Astrocyte (in vitro differentiated cells and primary cell): ENCODE measurements at regions not wholly inside any gene's neighbourhood (a gene's known extent, or its start where the extent isn't known, plus 50 kb on each side); places are given as distances from the start of the nearest gene placed in this dataset.
"Not testable (repeated sequence)": the region's sequence is repeated elsewhere in the genome, so short reads cannot be mapped to it uniquely, and the experiment has no call there.

Experiments used
- DNase-seq: peaks from one replicate; pipeline ENCODE4 v3.0.0-alpha.2; 2010; ENCODE audit warnings: low read depth
- FAIRE-seq: peaks from 2 replicates; lab custom pipeline; 2011; peaks lifted over from hg19 to GRCh38; lab: Jason Lieb, UNC
- H2AFZ ChIP-seq: 2 replicates; pipeline ENCODE4 v1.6.0; 2012; ENCODE audit warnings: low read depth, low read length, inconsistent platforms
- H3K27ac ChIP-seq: 2 replicates; pipeline ENCODE4 v1.5.1; 2011; ENCODE audit warnings: low read depth, low read length, inconsistent platforms
- H3K27me3 ChIP-seq: 2 replicates; pipeline ENCODE4 v1.6.0; 2011; ENCODE audit warnings: low read length, inconsistent platforms; ENCODE audit not compliant: insufficient read depth
- H3K36me3 ChIP-seq: 2 replicates; pipeline ENCODE4 v1.5.1; 2011; ENCODE audit warnings: low read length, inconsistent platforms; ENCODE audit not compliant: insufficient read depth
- H3K4me1 ChIP-seq: 2 replicates; pipeline ENCODE4 v1.5.1; 2011; ENCODE audit warnings: low read length, inconsistent platforms; ENCODE audit not compliant: insufficient read depth
- H3K4me2 ChIP-seq: 2 replicates; pipeline ENCODE4 v1.6.0; 2012; ENCODE audit warnings: low read length, inconsistent platforms
- H3K4me3 ChIP-seq: 2 replicates; pipeline ENCODE4 v1.5.1; 2011; ENCODE audit warnings: low read depth, mild to moderate bottlenecking, low read length, inconsistent platforms; ENCODE audit not compliant: insufficient read depth
- H3K79me2 ChIP-seq: 2 replicates; pipeline ENCODE4 v1.6.0; 2012; ENCODE audit warnings: mild to moderate bottlenecking, low read length, inconsistent platforms; ENCODE audit not compliant: insufficient read depth
- H3K9ac ChIP-seq: 2 replicates; pipeline ENCODE4 v1.6.0; 2012; ENCODE audit warnings: mild to moderate bottlenecking, low read length, inconsistent platforms
- H3K9me3 ChIP-seq: 2 replicates; pipeline ENCODE4 v1.5.1; 2012; ENCODE audit warnings: low read depth, mild to moderate bottlenecking, low read length, inconsistent platforms; ENCODE audit not compliant: insufficient read depth
- H4K20me1 ChIP-seq: 2 replicates; pipeline ENCODE4 v1.6.0; 2012; ENCODE audit warnings: low read length, inconsistent platforms; ENCODE audit not compliant: insufficient read depth
- H3K27ac Mint-ChIP-seq: one replicate; pipeline ENCODE4 v1.8.0; 2021; ENCODE audit warnings: mild to moderate bottlenecking, mixed read lengths; ENCODE audit not compliant: unreplicated experiment
- H3K27me3 Mint-ChIP-seq: one replicate; pipeline ENCODE4 v1.8.0; 2021; ENCODE audit warnings: low read depth, mixed read lengths; ENCODE audit not compliant: unreplicated experiment
- H3K36me3 Mint-ChIP-seq: one replicate; pipeline ENCODE4 v1.8.0; 2021; ENCODE audit warnings: low read depth, mixed read lengths; ENCODE audit not compliant: unreplicated experiment
- H3K4me1 Mint-ChIP-seq: one replicate; pipeline ENCODE4 v1.8.0; 2021; ENCODE audit warnings: low read depth, mixed read lengths; ENCODE audit not compliant: unreplicated experiment
- H3K4me3 Mint-ChIP-seq: one replicate; pipeline ENCODE4 v1.8.0; 2021; ENCODE audit warnings: mild to moderate bottlenecking, moderate library complexity, mixed read lengths; ENCODE audit not compliant: unreplicated experiment
- H3K9me3 Mint-ChIP-seq: one replicate; pipeline ENCODE4 v1.8.0; 2021; ENCODE audit warnings: mild to moderate bottlenecking, mixed read lengths; ENCODE audit not compliant: unreplicated experiment
- EZH2 ChIP-seq: IDR thresholded peaks from 2 replicates; pipeline ENCODE4 v1.6.1; 2012; ENCODE audit warnings: mild to moderate bottlenecking, low read length, inconsistent platforms; ENCODE audit not compliant: insufficient read depth
- TF ChIP-seq, protein P1 (sequence below): IDR thresholded peaks from 2 replicates; pipeline ENCODE4 v1.5.1; 2011; ENCODE audit warnings: low read depth, mild to moderate bottlenecking, inconsistent platforms, low read length, moderate library complexity; ENCODE audit not compliant: insufficient read depth

DNA sequence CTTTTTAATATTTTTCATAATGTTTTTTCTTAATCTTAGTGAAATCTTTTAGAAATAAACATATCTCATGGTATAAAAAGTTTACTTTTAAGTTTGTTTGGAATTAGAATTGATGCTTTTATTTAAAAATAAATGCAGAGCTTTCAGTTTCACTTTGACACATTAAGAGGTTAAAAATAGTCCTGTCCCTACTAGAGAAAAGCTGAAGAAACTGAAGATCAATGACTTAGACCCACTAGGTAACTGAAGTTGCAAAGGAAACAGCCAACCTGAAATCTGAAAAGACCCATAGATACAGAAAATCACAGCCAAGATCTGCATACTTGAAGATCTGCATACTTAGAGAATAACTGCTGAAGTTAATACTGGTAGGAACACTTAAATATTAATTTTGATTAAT, 237.6 kb downstream of the RAP2B start:
- Histone ChIP-seq H4K20me1 (no peaks in the 10 kb centered on the region), H3K27me3 (no peaks in the 10 kb centered on the region), H3K4me3 (no peak overlapping the region), H3K9me3 (no peaks in the 10 kb centered on the region), H3K36me3 (no peaks in the 10 kb centered on the region), H3K27ac (no peak overlapping the region), H3K4me2 (no peak overlapping the region), H3K9ac (no peak overlapping the region), H2AFZ (no peak overlapping the region), H3K79me2 (no peaks in the 10 kb centered on the region), H3K4me1 (no peaks in the 10 kb centered on the region)
- no peak overlapping the region for H3K27ac Mint-ChIP-seq
- H3K27me3 Mint-ChIP-seq: no peaks in the 10 kb centered on the region
- FAIRE-seq (no peak), DNase-seq (no peak)
- H3K4me1 Mint-ChIP-seq: peaks cover 29% of the 10 kb centered on the region
- no peaks in the 10 kb centered on the region for H3K36me3 Mint-ChIP-seq
- H3K9me3 Mint-ChIP-seq: peaks cover 2% of the 10 kb centered on the region
- no peak overlapping the region for H3K4me3 Mint-ChIP-seq
- TF ChIP-seq EZH2: no peak
- TF ChIP-seq, protein P1, sequence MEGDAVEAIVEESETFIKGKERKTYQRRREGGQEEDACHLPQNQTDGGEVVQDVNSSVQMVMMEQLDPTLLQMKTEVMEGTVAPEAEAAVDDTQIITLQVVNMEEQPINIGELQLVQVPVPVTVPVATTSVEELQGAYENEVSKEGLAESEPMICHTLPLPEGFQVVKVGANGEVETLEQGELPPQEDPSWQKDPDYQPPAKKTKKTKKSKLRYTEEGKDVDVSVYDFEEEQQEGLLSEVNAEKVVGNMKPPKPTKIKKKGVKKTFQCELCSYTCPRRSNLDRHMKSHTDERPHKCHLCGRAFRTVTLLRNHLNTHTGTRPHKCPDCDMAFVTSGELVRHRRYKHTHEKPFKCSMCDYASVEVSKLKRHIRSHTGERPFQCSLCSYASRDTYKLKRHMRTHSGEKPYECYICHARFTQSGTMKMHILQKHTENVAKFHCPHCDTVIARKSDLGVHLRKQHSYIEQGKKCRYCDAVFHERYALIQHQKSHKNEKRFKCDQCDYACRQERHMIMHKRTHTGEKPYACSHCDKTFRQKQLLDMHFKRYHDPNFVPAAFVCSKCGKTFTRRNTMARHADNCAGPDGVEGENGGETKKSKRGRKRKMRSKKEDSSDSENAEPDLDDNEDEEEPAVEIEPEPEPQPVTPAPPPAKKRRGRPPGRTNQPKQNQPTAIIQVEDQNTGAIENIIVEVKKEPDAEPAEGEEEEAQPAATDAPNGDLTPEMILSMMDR: no peak

DNA sequence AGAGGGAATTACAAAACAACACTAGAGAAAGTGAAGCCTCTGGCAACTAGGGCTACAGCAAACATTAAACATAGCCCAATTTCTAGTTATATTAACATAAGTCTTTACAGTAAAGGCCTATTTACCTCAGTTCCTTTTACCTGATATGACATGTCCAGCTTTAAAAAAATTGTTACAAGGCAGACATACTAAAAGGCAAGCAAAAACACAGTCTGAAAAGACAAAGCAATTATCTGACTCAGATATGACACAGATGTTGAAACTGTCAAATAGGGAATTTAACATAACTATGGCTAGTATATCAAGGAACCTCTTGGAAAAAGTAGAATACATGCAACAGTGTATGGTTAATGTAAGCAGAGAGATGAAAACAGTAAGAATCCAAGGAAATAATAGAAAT, 238.6 kb downstream of the RAP2B start:
- peaks cover under 1% of the 10 kb centered on the region for H3K9me3 Mint-ChIP-seq
- H3K4me3 Mint-ChIP-seq: no peak overlapping the region
- H3K27me3 Mint-ChIP-seq: no peaks in the 10 kb centered on the region
- Histone ChIP-seq H4K20me1 (no peaks in the 10 kb centered on the region), H3K36me3 (no peaks in the 10 kb centered on the region), H3K4me2 (no peak overlapping the region), H2AFZ (no peak overlapping the region), H3K4me3 (no peak overlapping the region), H3K9ac (no peak overlapping the region), H3K79me2 (no peaks in the 10 kb centered on the region), H3K27ac (no peak overlapping the region), H3K27me3 (no peaks in the 10 kb centered on the region), H3K9me3 (no peaks in the 10 kb centered on the region), H3K4me1 (no peaks in the 10 kb centered on the region)
- no peak overlapping the region for H3K27ac Mint-ChIP-seq
- no peak for TF ChIP-seq EZH2
- TF ChIP-seq, protein P1: no peak
- peaks cover 29% of the 10 kb centered on the region for H3K4me1 Mint-ChIP-seq
- no peaks in the 10 kb centered on the region for H3K36me3 Mint-ChIP-seq
- FAIRE-seq (no peak), DNase-seq (no peak)

DNA sequence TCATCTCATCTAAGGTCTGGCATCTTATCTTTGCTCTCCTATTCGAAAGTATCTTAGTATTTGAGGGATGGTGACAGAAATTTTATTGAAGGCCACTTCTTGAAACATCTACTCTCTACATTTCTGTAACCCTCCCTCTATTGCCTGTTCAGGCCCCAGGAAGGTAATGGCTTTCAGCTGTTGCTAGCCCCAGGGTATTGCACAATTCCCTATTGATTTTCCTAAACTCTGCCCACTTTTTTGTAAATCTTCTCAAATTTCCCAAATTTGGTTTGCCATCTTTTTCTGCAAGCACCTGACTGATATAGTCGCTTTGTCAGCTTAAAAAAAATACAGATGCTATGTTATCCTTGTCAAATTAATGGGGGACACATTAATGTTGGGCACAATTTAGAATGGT, 242.1 kb downstream of the RAP2B start:
- Histone ChIP-seq H3K4me3 (no peak overlapping the region), H3K4me1 (no peaks in the 10 kb centered on the region), H3K27me3 (no peaks in the 10 kb centered on the region), H3K36me3 (no peaks in the 10 kb centered on the region), H3K27ac (no peak overlapping the region), H3K79me2 (no peaks in the 10 kb centered on the region), H3K9ac (no peak overlapping the region), H4K20me1 (no peaks in the 10 kb centered on the region), H3K9me3 (no peaks in the 10 kb centered on the region), H3K4me2 (no peak overlapping the region), H2AFZ (no peak overlapping the region)
- TF ChIP-seq, protein P1: no peak
- TF ChIP-seq EZH2: no peak
- H3K36me3 Mint-ChIP-seq: no peaks in the 10 kb centered on the region
- no peaks in the 10 kb centered on the region for H3K9me3 Mint-ChIP-seq
- H3K4me1 Mint-ChIP-seq: peaks cover 20% of the 10 kb centered on the region
- H3K27me3 Mint-ChIP-seq: no peaks in the 10 kb centered on the region
- FAIRE-seq (no peak), DNase-seq (no peak)
- no peak overlapping the region for H3K27ac Mint-ChIP-seq
- H3K4me3 Mint-ChIP-seq: no peak overlapping the region

DNA sequence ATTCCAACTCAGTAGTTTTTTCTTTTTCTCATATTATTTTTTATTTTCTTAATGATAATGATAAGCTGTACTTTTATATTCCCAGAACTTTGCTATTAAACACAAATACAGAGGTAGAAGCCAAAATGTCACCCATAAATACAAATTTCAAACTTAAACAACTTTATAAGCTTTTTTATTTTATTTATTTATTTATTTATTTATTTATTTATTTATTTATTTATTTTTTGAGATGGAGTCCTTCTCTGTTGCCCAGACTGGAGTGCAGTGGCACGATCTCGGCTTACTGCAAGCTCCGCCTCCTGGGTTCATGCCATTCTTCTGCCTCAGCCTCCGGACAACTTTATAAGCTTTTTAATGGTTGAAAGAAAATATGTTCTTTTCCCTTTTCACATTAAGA, 243.3 kb downstream of the RAP2B start:
- H3K4me2 ChIP-seq, H3K36me3 ChIP-seq, H2AFZ ChIP-seq, H3K4me3 ChIP-seq, H4K20me1 ChIP-seq, H3K4me3 Mint-ChIP-seq, FAIRE-seq, H3K27me3 ChIP-seq, H3K27me3 Mint-ChIP-seq, H3K27ac ChIP-seq, H3K9ac ChIP-seq, H3K36me3 Mint-ChIP-seq, DNase-seq, H3K27ac Mint-ChIP-seq, H3K9me3 ChIP-seq, H3K9me3 Mint-ChIP-seq, H3K79me2 ChIP-seq, H3K4me1 ChIP-seq: not testable (repeated sequence)
- H3K4me1 Mint-ChIP-seq: peaks cover 13% of the 10 kb centered on the region
